T-cell (primary cell): ENCODE measurements at regions not wholly inside any gene's neighbourhood (a gene's known extent, or its start where the extent isn't known, plus 50 kb on each side); places are given as distances from the start of the nearest gene placed in this dataset.

ENCODE experiments used
- ATAC-seq, 4 experiments: fragments of 200-7000 bp in 3 of 4; fragments of 150-1000 bp in 1 of 4; cut with Tn5 transposase; replicated peaks in 1 of 4; 1 replicate in 3 of 4; 2 replicates in 1 of 4; pipeline ENCODE4 v1.10.0; 2021; ENCODE audit warnings: moderate library complexity in 3 of 4, mild to moderate bottlenecking in 2 of 4, moderate number of reproducible peaks in 1 of 4
- CTCF ChIA-PET, 2 donors: fragments of 300-600 bp; sonication (Branson Sonifier 250); formaldehyde crosslinking; loops; one replicate each; lab custom pipeline; 2022; ENCODE audit warnings: antibody characterized with exemption in 2 of 2; lab: Charles Lee
- POLR2A ChIA-PET, 2 donors: fragments of 300-600 bp; sonication (Branson Sonifier 250); formaldehyde crosslinking; loops; one replicate each; lab custom pipeline; 2022; ENCODE audit warnings: antibody characterized with exemption in 2 of 2; lab: Charles Lee
- DNase-seq, 35 experiments: peaks; one replicate each; pipeline versions ENCODE4 v3.0.0 to v3.0.0-alpha.2; 2013 to 2023
- H3K27ac ChIP-seq: one replicate; pipeline ENCODE4 v1.5.1; 2013; ENCODE audit warnings: low read length
- H3K27me3 ChIP-seq, 2 experiments: replicated peaks in 1 of 2; 1 replicate in 1 of 2; 2 replicates in 1 of 2; pipeline versions ENCODE4 v1.6.1 to v1.7.0; 2013; ENCODE audit warnings: low read length in 1 of 2, mixed read lengths in 1 of 2; ENCODE audit not compliant: control insufficient read depth in 2 of 2, insufficient read depth in 2 of 2; ENCODE audit errors: extremely low read depth in 1 of 2
- H3K36me3 ChIP-seq, 2 donors: 1 replicate in 1 of 2; 2 replicates in 1 of 2; pipeline versions ENCODE4 v1.6.1 to v1.7.0; 2013; ENCODE audit warnings: low read length in 1 of 2; ENCODE audit not compliant: control insufficient read depth in 2 of 2, insufficient read depth in 1 of 2; ENCODE audit errors: extremely low read depth in 1 of 2
- H3K4me1 ChIP-seq, 2 experiments: 1 replicate in 1 of 2; 2 replicates in 1 of 2; pipeline versions ENCODE4 v1.6.1 to v1.7.0; 2013; ENCODE audit warnings: low read length in 2 of 2, mixed read lengths in 1 of 2; ENCODE audit not compliant: insufficient read depth in 2 of 2, control insufficient read depth in 1 of 2; ENCODE audit errors: extremely low read depth in 1 of 2
- H3K4me3 ChIP-seq, 2 donors: 1 replicate in 1 of 2; 2 replicates in 1 of 2; pipeline versions ENCODE4 v1.5.1 to v1.7.0; 2013; ENCODE audit warnings: mild to moderate bottlenecking in 2 of 2, low read length in 1 of 2, moderate library complexity in 1 of 2; ENCODE audit not compliant: control insufficient read depth in 1 of 2; ENCODE audit errors: extremely low read depth in 1 of 2
- H3K9me3 ChIP-seq: 2 replicates; pipeline ENCODE4 v1.7.0; 2013
- H3K27ac Mint-ChIP-seq, 2 donors: one replicate each; pipeline ENCODE4 v1.8.0; 2020 to 2021; ENCODE audit warnings: mild to moderate bottlenecking in 2 of 2, mixed read lengths in 2 of 2
- H3K27me3 Mint-ChIP-seq, 2 donors: one replicate each; pipeline ENCODE4 v1.8.0; 2021 to 2022; ENCODE audit warnings: mixed read lengths in 2 of 2
- H3K36me3 Mint-ChIP-seq: one replicate; pipeline ENCODE4 v1.8.0; 2021; ENCODE audit warnings: mixed read lengths
- H3K4me1 Mint-ChIP-seq, 3 donors: one replicate each; pipeline ENCODE4 v1.8.0; 2020 to 2022; ENCODE audit warnings: mixed read lengths in 3 of 3, mild to moderate bottlenecking in 1 of 3
- H3K4me3 Mint-ChIP-seq, 3 donors: one replicate each; pipeline ENCODE4 v1.8.0; 2020 to 2022; ENCODE audit warnings: mild to moderate bottlenecking in 3 of 3, mixed read lengths in 3 of 3, moderate library complexity in 3 of 3
- H3K9me3 Mint-ChIP-seq, 3 donors: one replicate each; pipeline ENCODE4 v1.8.0; 2020 to 2022; ENCODE audit warnings: mixed read lengths in 3 of 3
- WGBS: methylation state at CpG from one replicate; pipeline ENCODE4 v1.1.5; 2013; ENCODE audit warnings: missing lambda C conversion rate; ENCODE audit not compliant: insufficient coverage; 5-methylcytosine and 5-hydroxymethylcytosine counted together

GRCh38 chr7:140247559-140247958, 70.8 kb upstream of the KDM7A start:
- Mint-ChIP-seq H3K36me3 (no peaks in the 10 kb centered on the region), H3K4me1 (peaks cover 2 to 11% (median 7%) of the 10 kb centered on the region in 3 donors), H3K27me3 (no peaks in the 10 kb centered on the region), H3K27ac (no peak overlapping the region), H3K4me3 (no peak overlapping the region), H3K9me3 (no peaks in the 10 kb centered on the region)
- WGBS = no CpG with 5 or more reads among the region's 3 CpGs
- ChIA-PET CTCF (interaction anchor here in 1 of 2 donors (0.6 kb wide), 1 partner anchor 486 kb away, joined by 5 read pairs; no protein-coding TSS in a partner anchor), POLR2A (interaction anchor here in 1 of 2 donors (0.5 to 0.7 kb wide), 2 partner anchors 98 to 826 kb away, joined by 3 to 9 read pairs; no protein-coding TSS in a partner anchor)
- ATAC-seq = no peak
- H3K4me3 ChIP-seq = no peak overlapping the region
- H3K27ac ChIP-seq = no peak overlapping the region
- no peaks in the 10 kb centered on the region for H3K9me3 ChIP-seq
- peaks cover 3 to 12% of the 10 kb centered on the region in 2 experiments for H3K4me1 ChIP-seq
- DNase-seq = no peak
- H3K36me3 ChIP-seq = no peaks in the 10 kb centered on the region
- no peaks in the 10 kb centered on the region for H3K27me3 ChIP-seq

GRCh38 chr7:140245611-140246105, 68.9 kb upstream of the KDM7A start:
- ChIA-PET POLR2A (no interaction called here), CTCF (no interaction called here)
- no peak overlapping the region for H3K27ac Mint-ChIP-seq

GRCh38 chr7:140242057-140243031, 65.6 kb upstream of the KDM7A start:
- no peak overlapping the region for H3K4me3 ChIP-seq
- H3K27ac Mint-ChIP-seq = no peak overlapping the region
- H3K4me1 Mint-ChIP-seq = peaks cover 4 to 13% (median 13%) of the 10 kb centered on the region in 3 donors
- WGBS = 100% methylated on average over 1 of the region's 4 CpGs
- ChIA-PET POLR2A (no interaction called here), CTCF (interaction anchor here (0.7 to 1.2 kb wide), 5 partner anchors 9 to 843 kb away, joined by 3 to 6 read pairs (median 3); no protein-coding TSS in a partner anchor)
- H3K9me3 ChIP-seq = no peaks in the 10 kb centered on the region
- H3K4me3 Mint-ChIP-seq = no peak overlapping the region
- DNase-seq (peak in 1 of 35 experiments; percentile 8), ATAC-seq (no peak)
- no peaks in the 10 kb centered on the region for H3K9me3 Mint-ChIP-seq
- H3K36me3 Mint-ChIP-seq = no peaks in the 10 kb centered on the region
- H3K27me3 ChIP-seq = no peaks in the 10 kb centered on the region
- no peak overlapping the region for H3K27ac ChIP-seq
- peaks cover 8% of the 10 kb centered on the region in 2 experiments for H3K4me1 ChIP-seq
- H3K36me3 ChIP-seq = no peaks in the 10 kb centered on the region
- no peaks in the 10 kb centered on the region for H3K27me3 Mint-ChIP-seq

More at GRCh38 chr7:140245611-140246105, 68.9 kb upstream of the KDM7A start:
- Histone ChIP-seq H3K27me3 (no peaks in the 10 kb centered on the region), H3K36me3 (no peaks in the 10 kb centered on the region), H3K4me3 (no peak overlapping the region), H3K27ac (no peak overlapping the region), H3K9me3 (no peaks in the 10 kb centered on the region), H3K4me1 (peaks cover 8% of the 10 kb centered on the region in 2 experiments)
- Mint-ChIP-seq H3K4me3 (no peak overlapping the region), H3K4me1 (peaks cover 4 to 13% (median 13%) of the 10 kb centered on the region in 3 donors), H3K9me3 (no peaks in the 10 kb centered on the region), H3K27me3 (no peaks in the 10 kb centered on the region), H3K36me3 (no peaks in the 10 kb centered on the region)
- ATAC-seq (no peak), DNase-seq (no peak)
- 97% methylated on average over 4 of the region's 7 CpGs for WGBS

GRCh38 chr7:140239653-140239935, 62.8 kb upstream of the KDM7A start:
- no CpG with 5 or more reads among the region's 2 CpGs for WGBS
- peak; percentile 46 to 58 (median 52) for ATAC-seq
- H3K4me3 ChIP-seq = no peak overlapping the region
- Mint-ChIP-seq H3K4me1 (peaks cover 4 to 13% (median 13%) of the 10 kb centered on the region in 3 donors), H3K36me3 (no peaks in the 10 kb centered on the region), H3K27ac (peak overlapping the region in 1 of 2 donors; percentile 46), H3K9me3 (no peaks in the 10 kb centered on the region), H3K27me3 (no peaks in the 10 kb centered on the region), H3K4me3 (no peak overlapping the region)
- peak in 1 of 35 experiments; percentile 25 for DNase-seq
- CTCF ChIA-PET = interaction anchor here in 1 of 2 donors (0.5 kb wide), 1 partner anchor 27 kb away, joined by 4 read pairs; no protein-coding TSS in a partner anchor
- H3K27me3 ChIP-seq = no peaks in the 10 kb centered on the region
- POLR2A ChIA-PET = no interaction called here
- peaks cover 8% of the 10 kb centered on the region in 2 experiments for H3K4me1 ChIP-seq
- H3K9me3 ChIP-seq = no peaks in the 10 kb centered on the region
- no peak overlapping the region for H3K27ac ChIP-seq
- H3K36me3 ChIP-seq = no peaks in the 10 kb centered on the region

GRCh38 chr7:140238778-140239652, 62.2 kb upstream of the KDM7A start:
- 90% methylated on average over 7 of the region's 15 CpGs for WGBS
- Histone ChIP-seq H3K36me3 (no peaks in the 10 kb centered on the region), H3K4me3 (no peak overlapping the region), H3K27ac (no peak overlapping the region), H3K9me3 (no peaks in the 10 kb centered on the region), H3K27me3 (no peaks in the 10 kb centered on the region), H3K4me1 (peaks cover 8% of the 10 kb centered on the region in 2 experiments)
- H3K36me3 Mint-ChIP-seq = no peaks in the 10 kb centered on the region
- peak overlapping the region in 1 of 2 donors; percentile 46 for H3K27ac Mint-ChIP-seq
- DNase-seq = no peak
- CTCF ChIA-PET = interaction anchor here in 1 of 2 donors (0.5 kb wide), 1 partner anchor 28 kb away, joined by 4 read pairs; no protein-coding TSS in a partner anchor
- no peaks in the 10 kb centered on the region for H3K9me3 Mint-ChIP-seq
- ATAC-seq = no peak
- no peak overlapping the region for H3K4me3 Mint-ChIP-seq
- peaks cover 4 to 13% (median 13%) of the 10 kb centered on the region in 3 donors for H3K4me1 Mint-ChIP-seq
- H3K27me3 Mint-ChIP-seq = no peaks in the 10 kb centered on the region
- POLR2A ChIA-PET = no interaction called here
